HG03432 (cell line): ENCODE measurements at regions not wholly inside any gene's neighbourhood (a gene's known extent, or its start where the extent isn't known, plus 50 kb on each side); places are given as distances from the start of the nearest gene placed in this dataset.
"Not testable (repeated sequence)": the region's sequence is repeated elsewhere in the genome, so short reads cannot be mapped to it uniquely, and the experiment has no call there.

Experiments
- ATAC-seq: cut with Tn5 transposase; IDR thresholded peaks from one replicate; pipeline ENCODE4 v1.9.1; 2021; ENCODE audit warnings: mild to moderate bottlenecking, moderate library complexity; ENCODE audit not compliant: unreplicated experiment

GRCh38 chr6:126888727-126889725, 229.4 kb upstream of the RSPO3 start:
- no peak for ATAC-seq

GRCh38 chr6:126890055-126890454, 228.4 kb upstream of the RSPO3 start:
- ATAC-seq, result no peak

GRCh38 chr6:126891158-126891557, 227.3 kb upstream of the RSPO3 start:
- no peak for ATAC-seq

- not testable (repeated sequence) for ATAC-seq
Observed at GRCh38 chr6:126892869-126893268, 225.6 kb upstream of the RSPO3 start.

GRCh38 chr6:126897758-126898157, 220.7 kb upstream of the RSPO3 start:
- ATAC-seq, result no peak

GRCh38 chr6:126904176-126904575, 214.3 kb upstream of the RSPO3 start:
- no peak for ATAC-seq

- ATAC-seq, result no peak
Observed at GRCh38 chr6:126905917-126906316, 212.6 kb upstream of the RSPO3 start.

GRCh38 chr6:126907312-126907711, 211.2 kb upstream of the RSPO3 start:
- ATAC-seq, result no peak

- ATAC-seq, result no peak
Observed at GRCh38 chr6:126907996-126908395, 210.5 kb upstream of the RSPO3 start.

GRCh38 chr6:126909493-126909892, 209.0 kb upstream of the RSPO3 start:
- ATAC-seq, result no peak

- ATAC-seq, result no peak
Observed at GRCh38 chr6:126913651-126914050, 204.8 kb upstream of the RSPO3 start.

GRCh38 chr6:126914172-126914571, 204.3 kb upstream of the RSPO3 start:
- no peak for ATAC-seq

GRCh38 chr6:126914801-126915200, 203.7 kb upstream of the RSPO3 start:
- no peak for ATAC-seq

GRCh38 chr6:126919947-126920346, 198.5 kb upstream of the RSPO3 start:
- ATAC-seq, result no peak

GRCh38 chr6:126923807-126924206, 194.7 kb upstream of the RSPO3 start:
- no peak for ATAC-seq

GRCh38 chr6:126926926-126927325, 191.5 kb upstream of the RSPO3 start:
- ATAC-seq, result no peak

- ATAC-seq, result no peak
Observed at GRCh38 chr6:126927841-126928240, 190.6 kb upstream of the RSPO3 start.

GRCh38 chr6:126937426-126937825, 181.0 kb upstream of the RSPO3 start:
- no peak for ATAC-seq

GRCh38 chr6:126939784-126940183, 178.7 kb upstream of the RSPO3 start:
- ATAC-seq, result no peak

- no peak for ATAC-seq
Observed at GRCh38 chr6:126941751-126942150, 176.7 kb upstream of the RSPO3 start.

- ATAC-seq, result no peak
Observed at GRCh38 chr6:126944512-126944911, 174.0 kb upstream of the RSPO3 start.

- ATAC-seq, result no peak
Observed at GRCh38 chr6:126945150-126945685, 173.3 kb upstream of the RSPO3 start.
